ENCODE measurements at regions not wholly inside any gene's neighbourhood (a gene's known extent, or its start where the extent isn't known, plus 50 kb on each side); places are given as distances from the start of the nearest gene placed in this dataset.

GRCh38 chr12:69030321-69030720, 97.3 kb upstream of the CPM start:
- Histone ChIP-seq H3K4me2 (ENCODE audit: insufficient read depth, insufficient read length, low read length) (no peak overlapping the region), H2BK20ac (ENCODE audit: low read depth, low read length, poor library complexity, severe bottlenecking) (no peak overlapping the region), H3K79me1 (ENCODE audit: insufficient read depth, low read depth, low read length, poor library complexity, severe bottlenecking) (no peaks in the 10 kb centered on the region), H2BK5ac (ENCODE audit: insufficient read length, low read length) (no peak overlapping the region), H3T11ph (ENCODE audit: low read length) (no peak overlapping the region), H3K9ac (ENCODE audit: extremely low read depth, insufficient read length, low read length) (no peak overlapping the region), H4K91ac (ENCODE audit: insufficient read length, low read depth, low read length) (no peak overlapping the region), H3K23ac (ENCODE audit: insufficient read length, low read depth, low read length) (no peak overlapping the region), H2BK120ac (ENCODE audit: low read depth, low read length, poor library complexity, severe bottlenecking) (no peak overlapping the region), H2BK15ac (ENCODE audit: low read depth, low read length) (no peak overlapping the region), H3K18ac (ENCODE audit: insufficient read length, low read depth, low read length) (no peak overlapping the region), H3K4ac (ENCODE audit: low read depth, low read length) (no peak overlapping the region), H2BK12ac (ENCODE audit: insufficient read length, low read depth, low read length) (no peak overlapping the region), H3K23me2 (ENCODE audit: insufficient read length, low read depth, low read length, poor library complexity, severe bottlenecking) (no peaks in the 10 kb centered on the region), H4K5ac (ENCODE audit: insufficient read length, low read depth, low read length) (no peak overlapping the region), H3K27ac (ENCODE audit: insufficient read length, low read depth, low read length) (no peak overlapping the region), H3K56ac (ENCODE audit: insufficient read length, low read depth, low read length) (no peak overlapping the region), H2AK5ac (ENCODE audit: insufficient read length, low read length) (no peak overlapping the region), H3K4me1 (ENCODE audit: insufficient read depth, low read length) (no peaks in the 10 kb centered on the region), H2AFZ (ENCODE audit: low read length) (no peak overlapping the region), H4K20me1 (ENCODE audit: control insufficient read depth, insufficient read depth, insufficient read length) (no peaks in the 10 kb centered on the region), H3K14ac (ENCODE audit: insufficient read depth, low read length) (no peak overlapping the region), H3K79me2 (ENCODE audit: insufficient read depth, low read length) (no peaks in the 10 kb centered on the region), H3K27me3 (ENCODE audit: insufficient read depth, low read length) (no peaks in the 10 kb centered on the region), H4K8ac (replicated peaks; ENCODE audit: insufficient read length, low read depth, low read length) (no peak overlapping the region), H3K9me3 (ENCODE audit: control insufficient read depth, low read depth, low read length) (no peaks in the 10 kb centered on the region)
- H3K27me3 Mint-ChIP-seq (ENCODE audit: low read depth): peaks cover 1% of the 10 kb centered on the region; the same call in 1 of the 2 replicates
- DNase-seq: no peak
- H3K36me3 Mint-ChIP-seq (ENCODE audit: insufficient read depth in 1 of 3, low read depth in 3 of 3): no peaks in the 10 kb centered on the region
- TF ChIP-seq CTCF (conservative IDR thresholded peaks at IDR 0.05): no peak
- no peak overlapping the region for H3K4me3 Mint-ChIP-seq
- H3K9me3 Mint-ChIP-seq: no peaks in the 10 kb centered on the region
- WGBS (ENCODE audit: extremely low coverage, insufficient read length, low lambda C conversion rate): no CpG with 5 or more reads among the region's 2 CpGs
- peaks cover 0 to 6% of the 10 kb centered on the region in 2 experiments; a peak in 1 of 4 replicates for H3K4me1 Mint-ChIP-seq
- no peak overlapping the region for H3K27ac Mint-ChIP-seq
